A673 (cell line): ENCODE measurements at regions not wholly inside any gene's neighbourhood (a gene's known extent, or its start where the extent isn't known, plus 50 kb on each side); places are given as distances from the start of the nearest gene placed in this dataset.

ENCODE experiments used
- EZH2 ChIP-seq: fragments of 200-600 bp; sonication (generic); IDR thresholded peaks from 2 replicates; pipeline ENCODE4 v1.6.1; 2017; ENCODE audit warnings: borderline replicate concordance, low read depth, mild to moderate bottlenecking, mixed read lengths, antibody characterized with exemption, low read length; ENCODE audit not compliant: poor library complexity, severe bottlenecking
- TF ChIP-seq, protein P1 (sequence below): fragments of 300-800, 200-600 bp; sonication (generic); conservative IDR thresholded peaks from 2 replicates; pipeline ENCODE4 v1.5.1; 2017; ENCODE audit warnings: low read depth, mild to moderate bottlenecking, antibody characterized with exemption, low read length, moderate library complexity, mixed read lengths

DNA sequence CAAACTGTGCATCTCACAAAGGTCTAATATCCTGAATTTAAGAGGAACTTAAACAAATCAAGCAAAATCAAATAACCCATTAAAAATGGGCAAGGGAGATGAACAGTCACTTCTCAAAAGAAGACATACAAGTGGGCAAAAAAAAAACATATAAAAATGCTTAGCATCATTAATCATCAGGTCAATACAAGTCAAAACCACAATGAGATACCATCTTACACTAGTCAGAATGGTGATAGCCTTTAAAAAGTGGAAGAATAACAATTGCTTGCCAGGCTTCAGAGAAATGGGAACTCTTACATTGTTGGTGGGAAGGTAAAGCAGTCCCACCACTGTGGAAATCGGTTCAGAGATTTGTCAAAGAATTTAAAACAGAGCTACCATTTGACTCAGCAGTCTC, 646.7 kb upstream of the PTCHD4 start:
- TF ChIP-seq, protein P1, sequence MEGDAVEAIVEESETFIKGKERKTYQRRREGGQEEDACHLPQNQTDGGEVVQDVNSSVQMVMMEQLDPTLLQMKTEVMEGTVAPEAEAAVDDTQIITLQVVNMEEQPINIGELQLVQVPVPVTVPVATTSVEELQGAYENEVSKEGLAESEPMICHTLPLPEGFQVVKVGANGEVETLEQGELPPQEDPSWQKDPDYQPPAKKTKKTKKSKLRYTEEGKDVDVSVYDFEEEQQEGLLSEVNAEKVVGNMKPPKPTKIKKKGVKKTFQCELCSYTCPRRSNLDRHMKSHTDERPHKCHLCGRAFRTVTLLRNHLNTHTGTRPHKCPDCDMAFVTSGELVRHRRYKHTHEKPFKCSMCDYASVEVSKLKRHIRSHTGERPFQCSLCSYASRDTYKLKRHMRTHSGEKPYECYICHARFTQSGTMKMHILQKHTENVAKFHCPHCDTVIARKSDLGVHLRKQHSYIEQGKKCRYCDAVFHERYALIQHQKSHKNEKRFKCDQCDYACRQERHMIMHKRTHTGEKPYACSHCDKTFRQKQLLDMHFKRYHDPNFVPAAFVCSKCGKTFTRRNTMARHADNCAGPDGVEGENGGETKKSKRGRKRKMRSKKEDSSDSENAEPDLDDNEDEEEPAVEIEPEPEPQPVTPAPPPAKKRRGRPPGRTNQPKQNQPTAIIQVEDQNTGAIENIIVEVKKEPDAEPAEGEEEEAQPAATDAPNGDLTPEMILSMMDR: no peak
- TF ChIP-seq EZH2: no peak
